HCT116 (cell line): ENCODE measurements at regions not wholly inside any gene's neighbourhood (a gene's known extent, or its start where the extent isn't known, plus 50 kb on each side); places are given as distances from the start of the nearest gene placed in this dataset.

Experiments used
- ATAC-seq: fragments of 200-7000 bp; cut with Tn5 transposase; 2 replicates; pipeline ENCODE4 v1.9.1; 2020; ENCODE audit warnings: mild to moderate bottlenecking, moderate library complexity
- BruUV-seq: library from RNA; stranded (reverse); fragments of 400-500 nt; replicated peaks from 2 replicates; lab custom pipeline; 2021; lab: Mats Ljungman, UMichigan
- CTCF ChIA-PET: fragments of 300-600 bp; sonication (Branson Sonifier 250); formaldehyde crosslinking; loops from one replicate; lab custom pipeline; 2021; ENCODE audit warnings: antibody characterized with exemption; lab: Charles Lee
- POLR2A ChIA-PET: fragments of 300-600, 350-600 bp; sonication (Branson Sonifier 250); formaldehyde crosslinking; loops from one replicate; lab custom pipeline; 2021; ENCODE audit warnings: antibody characterized with exemption; lab: Charles Lee
- RAD21 ChIA-PET, 2 experiments: fragments of 300-600 bp; sonication (Branson Sonifier 250); formaldehyde crosslinking; loops; one replicate each; lab custom pipeline; 2023; ENCODE audit warnings: low total read pairs in 2 of 2; ENCODE audit not compliant: uncharacterized antibody in 2 of 2, unreplicated experiment in 2 of 2, low non-redundant PET in 1 of 2; lab: Charles Lee
- DNase-seq: peaks from one replicate; pipeline ENCODE4 v3.0.0-alpha.2; 2010; ENCODE audit warnings: low read depth, low spot score
- H2AFZ ChIP-seq: fragments of 200-600 bp; shearing (Covaris generic), sonication (generic); 2 replicates; pipeline ENCODE4 v1.6.1; 2017; ENCODE audit warnings: low read depth, mixed run types, mixed read lengths, antibody characterized with exemption, low read length; ENCODE audit not compliant: poor library complexity, severe bottlenecking
- H3K27ac ChIP-seq: 2 replicates; pipeline ENCODE4 v1.5.1; 2012; ENCODE audit warnings: low read depth, low read length
- H3K27me3 ChIP-seq: fragments of 200-600 bp; sonication (generic); 2 replicates; pipeline ENCODE4 v1.6.1; 2016; ENCODE audit warnings: mixed run types, low read length, mixed read lengths; ENCODE audit not compliant: insufficient read depth
- H3K36me3 ChIP-seq, 2 experiments: fragments of 200-500 bp in 1 of 2; fragments of 200-600 bp in 1 of 2; sonication (Bioruptor generic) in 1 of 2; sonication (generic) in 1 of 2; 2 replicates each; pipeline versions ENCODE4 v1.5.1 to v1.6.1; 2014 to 2016; ENCODE audit warnings: low read length in 2 of 2, inconsistent platforms in 1 of 2, mixed read lengths in 1 of 2, mixed run types in 1 of 2; ENCODE audit not compliant: insufficient read depth in 2 of 2, control insufficient read depth in 1 of 2
- H3K4me1 ChIP-seq, 2 experiments: fragments of 200-600 bp in 1 of 2; sonication (generic) in 1 of 2; 2 replicates each; pipeline versions ENCODE4 v1.5.1 to v1.6.1; 2012 to 2017; ENCODE audit warnings: low read length in 2 of 2, inconsistent platforms in 1 of 2, mild to moderate bottlenecking in 1 of 2, mixed read lengths in 1 of 2, mixed run types in 1 of 2, moderate library complexity in 1 of 2; ENCODE audit not compliant: insufficient read depth in 2 of 2, control insufficient read depth in 1 of 2
- H3K4me2 ChIP-seq: fragments of 200-600 bp; sonication (generic); 2 replicates; pipeline ENCODE4 v1.6.1; 2017; ENCODE audit warnings: mixed run types, low read length, mixed read lengths
- H3K4me3 ChIP-seq, 2 experiments: fragments of 200-600 bp in 1 of 2; sonication (generic) in 1 of 2; replicated peaks in 1 of 2; 2 replicates each; pipeline ENCODE4 v1.5.1; 2011 to 2016; ENCODE audit warnings: low read length in 2 of 2, control low read depth in 1 of 2, low read depth in 1 of 2, mild to moderate bottlenecking in 1 of 2, mixed read lengths in 1 of 2, mixed run types in 1 of 2
- H3K79me2 ChIP-seq: fragments of 200-600 bp; sonication (generic); 2 replicates; pipeline ENCODE4 v1.6.1; 2017; ENCODE audit warnings: mild to moderate bottlenecking, mixed run types, low read length, moderate library complexity, mixed read lengths; ENCODE audit not compliant: insufficient read depth
- H3K9ac ChIP-seq: fragments of 200-600 bp; sonication (generic); 2 replicates; pipeline ENCODE4 v1.6.1; 2016; ENCODE audit warnings: low read length, mixed read lengths
- H3K9me2 ChIP-seq: fragments of 200-600 bp; sonication (generic), shearing (Covaris generic); 2 replicates; pipeline ENCODE4 v1.6.1; 2017; ENCODE audit warnings: mixed run types, mild to moderate bottlenecking, moderate library complexity; ENCODE audit not compliant: insufficient read depth
- H3K9me3 ChIP-seq, 2 experiments: fragments of 200-500 bp in 1 of 2; fragments of 200-600 bp in 1 of 2; sonication (Bioruptor generic) in 1 of 2; sonication (generic) in 1 of 2; 2 replicates each; pipeline ENCODE4 v1.6.1; 2014 to 2017; ENCODE audit warnings: low read length in 2 of 2, mixed read lengths in 2 of 2, inconsistent platforms in 1 of 2, low read depth in 1 of 2, mild to moderate bottlenecking in 1 of 2, mixed run types in 1 of 2, moderate library complexity in 1 of 2; ENCODE audit not compliant: control insufficient read depth in 1 of 2, insufficient read depth in 1 of 2
- H4K20me1 ChIP-seq: fragments of 200-600 bp; sonication (generic), shearing (Covaris generic); 2 replicates; pipeline ENCODE4 v1.6.1; 2017; ENCODE audit warnings: mixed run types, mild to moderate bottlenecking, moderate library complexity; ENCODE audit not compliant: insufficient read depth
- CBX3 ChIP-seq: IDR thresholded peaks from 2 replicates; pipeline ENCODE4 v1.6.1; 2012; ENCODE audit warnings: low read depth
- EZH2 ChIP-seq: fragments of 200-600 bp; sonication (generic); IDR thresholded peaks from 2 replicates; pipeline ENCODE4 v1.6.1; 2017; ENCODE audit warnings: antibody characterized with exemption, mixed run types
- EZH2phosphoT487 ChIP-seq: fragments of 200-600 bp; IDR thresholded peaks from 2 replicates; pipeline ENCODE4 v1.6.1; 2018; ENCODE audit warnings: antibody characterized with exemption, borderline replicate concordance
- JUND ChIP-seq: IDR thresholded peaks from 2 replicates; pipeline ENCODE4 v1.6.1; 2012
- POLR2A ChIP-seq: IDR thresholded peaks from 2 replicates; pipeline ENCODE4 v1.7.0; 2011; ENCODE audit warnings: borderline replicate concordance; ENCODE audit not compliant: insufficient read depth, insufficient read length; ENCODE audit errors: extremely low read depth
- SIN3A ChIP-seq: IDR thresholded peaks from 2 replicates; pipeline ENCODE4 v1.6.1; 2012; ENCODE audit warnings: low read depth
- SRF ChIP-seq: IDR thresholded peaks from 2 replicates; pipeline ENCODE4 v1.6.1; 2012; ENCODE audit warnings: low read depth
- TCF7L2 ChIP-seq: IDR thresholded peaks from 2 replicates; pipeline ENCODE4 v1.7.0; 2011; ENCODE audit warnings: borderline replicate concordance, inconsistent platforms; ENCODE audit not compliant: insufficient read depth, insufficient read length; ENCODE audit errors: extremely low read depth
- intact Hi-C: fragments of 100-400 bp; cut with micrococcal nuclease; formaldehyde crosslinking; loops from 2 replicates; pipeline ENCODE4 v1.10.0; 2022
- TF ChIP-seq, protein P1 (sequence below): IDR thresholded peaks from 2 replicates; pipeline ENCODE4 v1.6.1; 2011; ENCODE audit warnings: mild to moderate bottlenecking, low read length, moderate library complexity; ENCODE audit not compliant: insufficient replicate concordance; ENCODE audit errors: extremely low read depth
- TF ChIP-seq, protein P2 (sequence below): IDR thresholded peaks from 2 replicates; pipeline ENCODE4 v1.6.1; 2012
- TF ChIP-seq, protein P3 (sequence below): IDR thresholded peaks from 2 replicates; pipeline ENCODE4 v1.6.1; 2012; ENCODE audit warnings: low read depth

DNA sequence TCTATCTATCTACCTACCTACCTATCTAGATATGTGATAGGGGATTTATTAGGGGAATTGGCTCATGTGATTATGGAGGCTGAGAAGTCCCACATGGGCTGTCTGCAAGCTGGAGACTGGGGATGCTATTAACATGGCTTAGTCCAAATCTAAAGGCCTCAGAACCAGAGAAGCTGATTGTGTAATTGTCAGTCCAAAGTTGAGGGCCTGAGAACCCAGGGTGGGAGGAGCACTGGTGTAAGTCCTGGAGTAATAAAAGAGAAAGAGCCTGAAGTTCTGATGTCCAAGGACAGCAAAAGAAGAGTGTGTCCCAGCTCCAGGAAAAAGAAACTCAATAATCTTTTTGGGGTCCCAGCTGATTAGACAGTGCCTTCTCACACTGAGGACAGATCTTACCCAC, 98.5 kb upstream of the SEL1L start (continued):
- TF ChIP-seq, protein P1, sequence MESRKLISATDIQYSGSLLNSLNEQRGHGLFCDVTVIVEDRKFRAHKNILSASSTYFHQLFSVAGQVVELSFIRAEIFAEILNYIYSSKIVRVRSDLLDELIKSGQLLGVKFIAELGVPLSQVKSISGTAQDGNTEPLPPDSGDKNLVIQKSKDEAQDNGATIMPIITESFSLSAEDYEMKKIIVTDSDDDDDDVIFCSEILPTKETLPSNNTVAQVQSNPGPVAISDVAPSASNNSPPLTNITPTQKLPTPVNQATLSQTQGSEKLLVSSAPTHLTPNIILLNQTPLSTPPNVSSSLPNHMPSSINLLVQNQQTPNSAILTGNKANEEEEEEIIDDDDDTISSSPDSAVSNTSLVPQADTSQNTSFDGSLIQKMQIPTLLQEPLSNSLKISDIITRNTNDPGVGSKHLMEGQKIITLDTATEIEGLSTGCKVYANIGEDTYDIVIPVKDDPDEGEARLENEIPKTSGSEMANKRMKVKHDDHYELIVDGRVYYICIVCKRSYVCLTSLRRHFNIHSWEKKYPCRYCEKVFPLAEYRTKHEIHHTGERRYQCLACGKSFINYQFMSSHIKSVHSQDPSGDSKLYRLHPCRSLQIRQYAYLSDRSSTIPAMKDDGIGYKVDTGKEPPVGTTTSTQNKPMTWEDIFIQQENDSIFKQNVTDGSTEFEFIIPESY, result no peak
- TF ChIP-seq POLR2A (no peak), EZH2phosphoT487 (no peak)

DNA sequence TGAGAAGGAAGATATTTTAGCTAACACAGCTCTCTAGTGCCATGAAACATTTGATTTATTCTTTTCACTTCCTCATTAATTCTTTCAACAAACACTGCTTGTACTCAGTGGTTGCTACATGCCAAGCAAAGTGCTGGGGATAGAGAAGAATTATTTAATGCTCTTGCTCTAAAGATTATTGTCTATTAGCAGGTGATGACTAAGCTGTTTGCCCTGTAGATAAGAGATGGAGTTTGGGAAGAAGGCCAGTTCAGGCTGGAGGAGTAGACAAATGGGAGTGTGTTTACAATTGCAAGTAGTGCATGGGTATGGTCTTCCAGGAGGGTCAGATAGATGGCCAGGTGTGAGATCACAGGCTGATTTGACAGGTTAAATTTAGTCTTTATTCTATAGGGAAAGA, 99.8 kb upstream of the SEL1L start:
- POLR2A ChIA-PET, result no interaction called here
- CTCF ChIA-PET, result no interaction called here
- no TSS peak for BruUV-seq
- no peaks in the 10 kb centered on the region for H3K4me1 ChIP-seq
- no peaks in the 10 kb centered on the region for H3K9me2 ChIP-seq
- H3K36me3 ChIP-seq, result no peaks in the 10 kb centered on the region
- RAD21 ChIA-PET, result no interaction called here
- no peak overlapping the region for H3K4me2 ChIP-seq
- no peaks in the 10 kb centered on the region for H3K27me3 ChIP-seq
- intact Hi-C loops, result no loop called here
- DNase-seq (no peak), ATAC-seq (no peak)
- H3K79me2 ChIP-seq, result no peaks in the 10 kb centered on the region
- H3K27ac ChIP-seq, result no peak overlapping the region
- H3K9ac ChIP-seq, result no peak overlapping the region
- H3K9me3 ChIP-seq, result no peaks in the 10 kb centered on the region
- no peak overlapping the region for H3K4me3 ChIP-seq
- H4K20me1 ChIP-seq, result no peaks in the 10 kb centered on the region
- H2AFZ ChIP-seq, result no peak overlapping the region
- no peak for TF ChIP-seq TCF7L2
- TF ChIP-seq, protein P2, sequence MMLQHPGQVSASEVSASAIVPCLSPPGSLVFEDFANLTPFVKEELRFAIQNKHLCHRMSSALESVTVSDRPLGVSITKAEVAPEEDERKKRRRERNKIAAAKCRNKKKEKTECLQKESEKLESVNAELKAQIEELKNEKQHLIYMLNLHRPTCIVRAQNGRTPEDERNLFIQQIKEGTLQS, result no peak

DNA sequence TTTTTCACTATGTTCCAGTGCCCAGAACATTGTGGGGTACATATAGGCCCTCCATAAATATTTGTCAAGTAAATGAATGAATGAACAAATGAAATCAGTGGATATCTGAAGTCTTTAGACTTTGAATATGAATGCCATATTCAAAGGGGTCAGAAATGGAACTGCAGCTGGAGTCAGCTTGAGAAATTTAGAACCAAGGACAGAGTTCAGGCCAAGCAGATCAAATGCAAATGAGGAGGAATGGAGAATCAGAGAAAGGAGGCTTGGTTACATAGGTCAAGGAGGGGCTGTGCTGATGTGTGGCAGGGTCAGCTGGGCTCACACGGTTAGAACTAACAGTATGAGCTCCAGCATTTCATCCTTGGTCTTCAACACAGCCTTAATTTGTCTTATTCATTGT, 104.0 kb upstream of the SEL1L start:
- RAD21 ChIA-PET, result no interaction called here
- POLR2A ChIA-PET, result no interaction called here
- H3K9me2 ChIP-seq, result no peaks in the 10 kb centered on the region
- DNase-seq (no peak), ATAC-seq (no peak)
- H3K9ac ChIP-seq, result no peak overlapping the region
- intact Hi-C loops, result no loop called here
- no peak overlapping the region for H3K4me3 ChIP-seq
- no peaks in the 10 kb centered on the region for H3K9me3 ChIP-seq
- H3K4me1 ChIP-seq, result no peaks in the 10 kb centered on the region
- no peaks in the 10 kb centered on the region for H4K20me1 ChIP-seq
- H2AFZ ChIP-seq, result no peak overlapping the region
- no peak overlapping the region for H3K27ac ChIP-seq
- no TSS peak for BruUV-seq
- H3K4me2 ChIP-seq, result no peak overlapping the region
- no peaks in the 10 kb centered on the region for H3K27me3 ChIP-seq
- no peaks in the 10 kb centered on the region for H3K79me2 ChIP-seq
- H3K36me3 ChIP-seq, result no peaks in the 10 kb centered on the region
- CTCF ChIA-PET, result no interaction called here
- no peak for TF ChIP-seq EZH2
- no peak for TF ChIP-seq EZH2phosphoT487
- TF ChIP-seq, protein P1, result no peak
- TF ChIP-seq CBX3, result no peak
- no peak for TF ChIP-seq SIN3A
- no peak for TF ChIP-seq JUND
- no peak for TF ChIP-seq SRF
- TF ChIP-seq, protein P3, sequence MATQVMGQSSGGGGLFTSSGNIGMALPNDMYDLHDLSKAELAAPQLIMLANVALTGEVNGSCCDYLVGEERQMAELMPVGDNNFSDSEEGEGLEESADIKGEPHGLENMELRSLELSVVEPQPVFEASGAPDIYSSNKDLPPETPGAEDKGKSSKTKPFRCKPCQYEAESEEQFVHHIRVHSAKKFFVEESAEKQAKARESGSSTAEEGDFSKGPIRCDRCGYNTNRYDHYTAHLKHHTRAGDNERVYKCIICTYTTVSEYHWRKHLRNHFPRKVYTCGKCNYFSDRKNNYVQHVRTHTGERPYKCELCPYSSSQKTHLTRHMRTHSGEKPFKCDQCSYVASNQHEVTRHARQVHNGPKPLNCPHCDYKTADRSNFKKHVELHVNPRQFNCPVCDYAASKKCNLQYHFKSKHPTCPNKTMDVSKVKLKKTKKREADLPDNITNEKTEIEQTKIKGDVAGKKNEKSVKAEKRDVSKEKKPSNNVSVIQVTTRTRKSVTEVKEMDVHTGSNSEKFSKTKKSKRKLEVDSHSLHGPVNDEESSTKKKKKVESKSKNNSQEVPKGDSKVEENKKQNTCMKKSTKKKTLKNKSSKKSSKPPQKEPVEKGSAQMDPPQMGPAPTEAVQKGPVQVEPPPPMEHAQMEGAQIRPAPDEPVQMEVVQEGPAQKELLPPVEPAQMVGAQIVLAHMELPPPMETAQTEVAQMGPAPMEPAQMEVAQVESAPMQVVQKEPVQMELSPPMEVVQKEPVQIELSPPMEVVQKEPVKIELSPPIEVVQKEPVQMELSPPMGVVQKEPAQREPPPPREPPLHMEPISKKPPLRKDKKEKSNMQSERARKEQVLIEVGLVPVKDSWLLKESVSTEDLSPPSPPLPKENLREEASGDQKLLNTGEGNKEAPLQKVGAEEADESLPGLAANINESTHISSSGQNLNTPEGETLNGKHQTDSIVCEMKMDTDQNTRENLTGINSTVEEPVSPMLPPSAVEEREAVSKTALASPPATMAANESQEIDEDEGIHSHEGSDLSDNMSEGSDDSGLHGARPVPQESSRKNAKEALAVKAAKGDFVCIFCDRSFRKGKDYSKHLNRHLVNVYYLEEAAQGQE, result no peak
